Astrocyte of the cerebellum (primary cell): ENCODE measurements at regions not wholly inside any gene's neighbourhood (a gene's known extent, or its start where the extent isn't known, plus 50 kb on each side); places are given as distances from the start of the nearest gene placed in this dataset.

ENCODE experiments used
- DNase-seq: peaks from one replicate; pipeline ENCODE4 v3.0.0-alpha.2; 2011; ENCODE audit warnings: low read depth
- H3K4me3 ChIP-seq: 2 replicates; pipeline ENCODE4 v1.5.1; 2011; ENCODE audit warnings: mild to moderate bottlenecking, low read depth, low read length, moderate library complexity
- in situ Hi-C: cut with HindIII; loops from 2 replicates; pipeline ENCODE4 v1.10.0; 2017; ENCODE audit warnings: low sequenced_read_pairs
- TF ChIP-seq, protein P1 (sequence below): IDR thresholded peaks from 2 replicates; pipeline ENCODE4 v1.5.1; 2012; ENCODE audit warnings: low read length, low read depth, moderate library complexity, mild to moderate bottlenecking; ENCODE audit errors: missing control alignments

DNA sequence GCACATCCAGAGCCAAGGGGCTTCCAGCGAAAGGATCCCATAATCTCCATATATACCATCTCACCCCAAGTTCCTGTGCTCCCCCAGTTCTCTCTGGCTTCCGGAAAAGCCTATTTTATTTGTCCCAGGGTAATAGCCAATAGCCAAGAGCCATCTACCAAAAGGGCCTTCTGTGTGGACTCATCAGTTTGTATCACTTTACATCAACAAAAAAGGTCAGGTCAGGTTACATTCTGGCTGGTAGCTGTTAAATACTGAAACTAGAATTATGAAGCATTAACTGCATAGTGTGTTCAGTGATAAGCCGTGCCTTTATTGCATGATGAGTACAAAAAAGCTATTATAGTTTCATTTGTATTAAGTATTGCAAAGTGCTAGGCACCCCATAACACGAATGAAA is 223.7 kb downstream of the IRS1 start:
- TF ChIP-seq, protein P1, sequence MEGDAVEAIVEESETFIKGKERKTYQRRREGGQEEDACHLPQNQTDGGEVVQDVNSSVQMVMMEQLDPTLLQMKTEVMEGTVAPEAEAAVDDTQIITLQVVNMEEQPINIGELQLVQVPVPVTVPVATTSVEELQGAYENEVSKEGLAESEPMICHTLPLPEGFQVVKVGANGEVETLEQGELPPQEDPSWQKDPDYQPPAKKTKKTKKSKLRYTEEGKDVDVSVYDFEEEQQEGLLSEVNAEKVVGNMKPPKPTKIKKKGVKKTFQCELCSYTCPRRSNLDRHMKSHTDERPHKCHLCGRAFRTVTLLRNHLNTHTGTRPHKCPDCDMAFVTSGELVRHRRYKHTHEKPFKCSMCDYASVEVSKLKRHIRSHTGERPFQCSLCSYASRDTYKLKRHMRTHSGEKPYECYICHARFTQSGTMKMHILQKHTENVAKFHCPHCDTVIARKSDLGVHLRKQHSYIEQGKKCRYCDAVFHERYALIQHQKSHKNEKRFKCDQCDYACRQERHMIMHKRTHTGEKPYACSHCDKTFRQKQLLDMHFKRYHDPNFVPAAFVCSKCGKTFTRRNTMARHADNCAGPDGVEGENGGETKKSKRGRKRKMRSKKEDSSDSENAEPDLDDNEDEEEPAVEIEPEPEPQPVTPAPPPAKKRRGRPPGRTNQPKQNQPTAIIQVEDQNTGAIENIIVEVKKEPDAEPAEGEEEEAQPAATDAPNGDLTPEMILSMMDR: no peak
- no peak for DNase-seq
- in situ Hi-C loops: no loop called here
- H3K4me3 ChIP-seq: no peak overlapping the region

- in situ Hi-C loops: no loop called here
- H3K4me3 ChIP-seq: no peak overlapping the region
- TF ChIP-seq, protein P1: no peak
- no peak for DNase-seq
Measured at GRCh38 chr2:226573158-226573557, 226.5 kb downstream of the IRS1 start.

GRCh38 chr2:226564667-226565066 is 235.0 kb downstream of the IRS1 start:
- no peak overlapping the region for H3K4me3 ChIP-seq
- in situ Hi-C loops: no loop called here
- DNase-seq: no peak
- TF ChIP-seq, protein P1: no peak

DNA sequence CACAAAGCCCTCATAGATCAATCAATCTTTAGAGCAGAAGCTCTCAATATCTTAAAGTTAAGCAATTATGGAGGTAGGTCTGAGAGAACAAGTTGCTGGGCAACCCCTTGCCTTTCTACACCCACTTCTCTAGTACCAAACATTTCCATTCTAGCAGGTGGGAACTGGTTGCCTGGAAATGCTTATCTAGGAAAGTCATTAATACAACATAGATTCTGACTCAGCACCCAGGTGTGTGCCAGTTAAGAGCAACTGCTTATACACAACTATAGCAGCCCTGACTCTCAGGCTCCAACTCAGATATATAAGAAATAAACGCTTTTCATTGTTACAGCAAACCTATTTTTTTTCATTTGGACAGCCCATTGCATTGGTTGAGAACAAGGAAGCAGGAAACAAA is 237.7 kb downstream of the IRS1 start:
- DNase-seq: no peak
- TF ChIP-seq, protein P1: no peak

DNA sequence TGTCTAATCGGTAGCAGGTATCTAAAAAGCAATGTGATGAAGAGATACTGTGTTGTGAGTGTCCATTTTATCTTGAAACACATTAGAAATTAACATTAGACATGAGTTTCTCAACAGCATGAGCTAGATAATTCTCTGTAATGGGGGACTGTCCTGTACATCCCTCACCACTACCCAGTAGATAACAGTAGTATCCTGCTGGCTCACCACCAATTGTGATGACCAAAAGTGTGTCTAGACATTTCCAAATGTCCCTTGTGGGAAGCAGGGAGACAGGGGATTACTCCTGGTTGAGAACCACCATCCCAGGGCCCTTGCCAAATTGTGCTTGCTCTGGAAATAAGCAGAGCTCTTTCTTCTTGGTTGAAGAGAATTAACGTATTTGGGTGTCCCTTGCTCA is 239.3 kb downstream of the IRS1 start:
- H3K4me3 ChIP-seq: no peak overlapping the region
- DNase-seq: no peak
- in situ Hi-C loops: no loop called here
- TF ChIP-seq, protein P1: no peak

More for the DNA sequence above, 237.7 kb downstream of the IRS1 start:
- in situ Hi-C loops: no loop called here
- no peak overlapping the region for H3K4me3 ChIP-seq

DNA sequence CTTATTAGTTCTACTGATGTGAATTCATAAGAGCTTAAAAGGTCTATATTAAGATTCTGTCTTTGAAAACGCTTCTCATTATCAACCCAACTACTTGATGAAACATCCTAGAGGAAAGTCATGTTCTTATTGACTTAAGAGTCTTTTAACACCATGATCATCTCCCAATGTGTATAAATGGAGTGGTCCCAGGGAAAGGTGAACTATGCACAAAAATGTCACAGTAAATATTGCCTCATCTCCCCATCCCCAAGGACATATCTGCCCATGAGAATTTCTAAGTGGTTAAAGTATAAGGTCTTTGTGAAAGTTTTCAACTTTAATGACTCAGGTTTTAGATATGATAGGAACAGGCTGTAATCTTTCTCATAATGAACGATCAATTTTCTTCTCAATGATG is 240.1 kb downstream of the IRS1 start:
- DNase-seq: no peak
- in situ Hi-C loops: no loop called here
- TF ChIP-seq, protein P1: no peak
- H3K4me3 ChIP-seq: no peak overlapping the region

DNA sequence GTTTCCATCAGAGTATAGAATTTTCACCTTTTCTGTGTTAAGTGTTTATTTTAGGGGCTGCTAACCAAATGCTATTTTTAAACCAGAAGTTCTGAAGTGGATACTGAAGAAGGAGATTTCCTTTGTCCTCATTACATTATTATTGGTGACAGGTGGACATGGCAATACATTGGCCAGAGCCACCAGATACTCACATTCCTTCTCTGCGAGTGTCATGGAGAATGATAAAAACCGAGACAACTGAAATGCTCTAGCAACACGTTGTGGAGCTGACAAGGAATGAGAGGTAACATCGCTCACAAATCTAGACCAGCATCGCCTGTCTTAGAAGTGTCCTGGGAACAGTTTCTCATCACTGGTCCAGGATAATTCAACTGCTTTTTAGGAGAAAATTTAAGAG is 241.2 kb downstream of the IRS1 start:
- H3K4me3 ChIP-seq: no peak overlapping the region
- TF ChIP-seq, protein P1: no peak
- DNase-seq: no peak
- in situ Hi-C loops: no loop called here
